Raji (cell line): ENCODE measurements at regions not wholly inside any gene's neighbourhood (a gene's known extent, or its start where the extent isn't known, plus 50 kb on each side); places are given as distances from the start of the nearest gene placed in this dataset.

Experiments
- POLR2A ChIP-seq: IDR thresholded peaks from 2 replicates; pipeline ENCODE4 v1.6.1; 2011; ENCODE audit warnings: low read depth, low read length, control low read depth; ENCODE audit not compliant: insufficient read depth

DNA sequence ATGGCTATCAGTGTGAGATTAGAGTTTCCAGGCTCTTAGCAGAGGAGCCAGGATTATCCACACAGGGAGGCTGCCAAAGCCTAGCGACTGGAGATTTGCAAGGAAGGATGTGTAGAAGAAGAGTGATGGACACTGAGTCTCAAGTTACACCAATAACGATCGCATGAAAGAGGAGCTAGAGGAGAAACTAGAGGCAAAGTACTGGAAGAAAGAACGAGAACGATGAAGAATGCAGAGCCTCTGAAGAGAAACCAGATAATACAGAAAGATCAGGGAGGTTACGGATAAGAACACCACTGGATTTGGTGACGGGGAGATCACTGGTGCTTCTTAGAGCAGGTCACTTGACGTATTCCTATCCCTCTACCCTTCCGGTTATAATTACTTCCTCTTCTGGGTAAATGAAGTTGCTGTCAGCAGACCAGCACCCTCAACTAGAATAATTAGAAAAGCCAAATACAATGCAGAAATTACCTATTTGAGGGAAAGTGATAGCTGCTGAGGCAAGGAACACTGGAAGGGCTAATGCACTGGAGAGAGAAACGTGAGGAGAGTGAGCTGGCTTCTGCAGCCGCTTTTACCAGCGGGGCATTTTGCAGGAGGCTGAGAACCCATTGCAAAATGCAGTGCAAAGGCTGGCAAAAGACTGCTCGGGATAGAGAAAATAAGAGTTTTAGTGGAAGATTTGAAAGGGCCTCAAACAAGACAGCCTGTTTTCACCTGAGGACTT, 93.1 kb upstream of the HIF1A start:
- no peak for TF ChIP-seq POLR2A

DNA sequence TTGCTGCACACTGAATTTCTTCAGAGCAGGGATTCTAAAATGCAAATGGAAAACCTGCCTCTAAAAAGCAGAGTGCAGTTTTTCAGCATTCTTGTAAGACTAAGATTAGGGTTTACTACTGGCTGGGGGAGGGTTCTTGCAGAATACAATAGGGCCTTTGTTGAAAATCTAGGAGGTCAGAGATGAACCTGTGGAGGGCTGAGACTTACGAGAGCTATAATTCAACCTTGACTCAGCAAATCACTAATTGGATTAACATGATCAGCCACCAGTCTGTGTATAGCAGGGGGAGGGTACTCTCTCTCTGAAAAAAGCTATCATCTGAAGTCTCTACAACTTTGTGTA, 92.6 kb upstream of the HIF1A start:
- no peak for TF ChIP-seq POLR2A

DNA sequence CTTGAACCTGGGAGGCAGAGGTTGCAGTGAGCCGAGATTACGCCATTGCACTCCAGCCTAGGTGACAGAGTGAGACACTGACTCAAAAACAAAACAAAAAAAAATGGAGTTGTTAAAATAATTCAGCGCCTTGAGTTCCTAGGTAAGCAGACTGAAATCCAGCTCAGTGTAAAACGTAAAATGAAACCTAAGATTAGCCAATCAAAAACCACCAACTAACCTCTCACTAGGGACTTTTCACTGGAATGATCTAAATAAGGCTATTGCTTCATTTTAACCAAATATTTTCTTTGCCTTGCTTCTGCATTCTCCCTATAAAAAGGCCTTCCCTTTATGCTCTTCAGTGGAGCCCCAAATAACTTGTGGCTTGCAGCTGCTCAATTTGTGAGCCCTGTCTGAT, 91.6 kb upstream of the HIF1A start:
- TF ChIP-seq POLR2A = no peak

DNA sequence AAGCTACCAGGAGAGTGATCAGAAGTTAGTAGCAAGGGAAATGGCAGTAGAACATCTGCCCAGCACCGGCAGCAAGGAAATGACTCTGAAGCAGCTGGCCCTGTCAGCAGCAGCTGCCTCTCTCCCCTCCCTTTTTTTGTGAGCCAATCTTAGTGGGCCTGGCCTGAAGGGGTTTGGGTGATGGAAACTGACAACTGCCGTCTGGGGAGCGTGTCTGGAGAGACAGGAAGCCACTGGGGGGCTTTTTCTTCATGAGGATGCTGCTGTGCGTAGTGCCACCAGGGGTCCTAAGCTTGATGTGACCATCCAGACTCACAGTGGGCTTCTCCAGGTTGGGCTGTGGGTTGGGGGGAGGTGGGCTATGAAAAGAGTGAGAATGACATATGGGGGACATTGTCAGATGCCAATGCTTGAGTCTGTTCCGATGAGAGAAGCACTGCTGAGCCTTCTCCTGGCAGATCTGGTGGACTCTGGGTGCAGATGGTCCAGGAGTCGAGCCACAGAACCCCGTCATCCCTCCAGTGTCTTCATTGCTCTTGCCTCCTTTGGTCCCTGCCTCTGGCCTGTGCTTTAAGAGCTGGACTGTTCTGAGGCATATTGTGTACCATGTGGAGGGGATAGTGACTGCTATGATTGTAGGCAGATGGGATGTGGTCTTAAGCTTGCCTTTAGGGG, 87.6 kb upstream of the HIF1A start:
- no peak for TF ChIP-seq POLR2A

DNA sequence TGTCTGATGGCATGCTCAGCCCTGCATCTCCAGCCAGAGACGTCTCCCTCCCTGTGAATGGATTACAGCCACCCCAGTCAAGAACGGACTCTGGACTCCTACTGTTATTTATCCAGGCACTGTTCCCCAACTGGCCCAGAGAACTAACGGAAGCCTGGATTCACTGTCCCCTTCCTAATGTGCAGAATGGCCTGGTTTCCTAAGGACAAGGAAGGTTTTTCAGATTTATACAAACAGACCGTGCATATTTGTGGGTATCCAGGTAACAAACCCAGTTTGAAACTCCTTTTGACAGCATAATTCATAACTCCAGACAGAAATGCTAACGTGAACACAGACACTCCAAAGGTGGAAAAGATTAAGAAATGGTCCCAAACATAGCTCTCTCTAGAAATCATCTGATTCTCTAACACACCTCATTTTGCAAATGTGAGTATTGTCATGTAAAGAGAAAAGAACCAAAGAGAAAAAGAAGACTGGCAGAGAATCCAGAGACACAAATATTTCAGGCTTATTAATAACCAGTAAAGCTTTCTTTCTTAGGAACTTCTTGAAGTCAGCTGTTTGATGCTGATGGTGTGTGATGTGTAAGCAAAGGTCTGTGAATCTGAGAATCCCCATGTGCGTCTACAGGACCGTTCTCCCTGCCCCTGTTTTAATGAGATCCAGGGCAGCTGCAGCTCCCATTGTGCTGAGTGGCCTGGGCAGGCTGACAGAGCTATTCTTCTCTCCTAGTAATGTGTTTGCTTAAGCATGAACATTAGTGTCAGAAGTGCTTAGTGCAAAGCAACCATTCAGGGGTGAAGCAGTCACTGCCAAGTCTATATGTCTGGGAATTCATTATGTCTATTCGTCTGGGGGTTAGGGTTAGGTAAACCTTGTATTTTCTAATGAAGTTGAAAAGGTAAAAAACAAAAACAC, 86.8 kb upstream of the HIF1A start:
- TF ChIP-seq POLR2A = no peak

DNA sequence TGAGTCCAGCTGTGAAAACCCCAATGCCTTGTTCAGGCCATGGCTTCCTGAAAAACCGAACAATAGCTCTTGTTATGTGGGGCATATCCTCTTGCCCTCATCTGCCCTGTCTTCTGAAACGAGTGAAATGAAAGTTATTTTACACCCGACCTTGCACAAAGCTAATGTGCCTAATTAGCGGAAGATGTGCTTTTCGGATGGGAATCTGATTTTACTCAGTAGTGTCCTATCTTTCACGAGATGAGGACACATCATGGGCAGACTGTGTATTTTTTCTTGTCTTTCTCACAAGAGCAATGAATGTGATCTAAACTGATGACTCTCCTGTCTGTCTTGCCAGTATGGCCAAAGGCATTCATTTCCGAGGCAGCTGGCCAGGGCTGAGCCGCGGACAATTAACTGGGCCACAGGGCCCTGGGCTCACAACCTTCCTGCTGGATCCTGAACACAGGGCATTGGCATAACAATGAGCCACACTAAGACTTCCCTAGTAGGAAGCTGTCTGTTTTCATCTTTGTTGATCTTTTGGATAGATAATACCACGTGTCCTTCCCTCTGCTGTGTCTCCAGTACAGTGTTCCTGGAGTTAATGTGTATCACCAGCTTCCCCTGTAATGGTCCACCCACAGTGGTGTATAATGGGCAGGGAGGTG, 86.0 kb upstream of the HIF1A start:
- TF ChIP-seq POLR2A = no peak

DNA sequence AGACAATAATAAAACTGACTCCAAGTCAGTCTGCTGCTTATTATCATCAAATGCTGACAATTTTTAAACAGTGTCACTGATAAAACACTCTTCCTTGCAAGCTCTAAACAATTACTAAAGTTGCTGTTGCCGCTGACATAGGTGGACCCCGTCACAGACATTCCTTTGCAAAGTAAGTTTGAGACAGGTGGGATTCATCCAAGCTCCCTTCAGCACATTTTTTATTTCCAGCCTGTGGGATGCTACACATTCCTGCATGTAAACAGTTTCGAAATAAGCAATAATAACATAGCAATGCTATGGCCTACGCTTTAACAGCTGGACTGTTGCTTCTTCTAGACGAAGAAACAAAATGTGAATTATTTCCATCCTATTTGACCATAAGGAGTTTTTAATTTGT, 85.4 kb upstream of the HIF1A start:
- TF ChIP-seq POLR2A = no peak

DNA sequence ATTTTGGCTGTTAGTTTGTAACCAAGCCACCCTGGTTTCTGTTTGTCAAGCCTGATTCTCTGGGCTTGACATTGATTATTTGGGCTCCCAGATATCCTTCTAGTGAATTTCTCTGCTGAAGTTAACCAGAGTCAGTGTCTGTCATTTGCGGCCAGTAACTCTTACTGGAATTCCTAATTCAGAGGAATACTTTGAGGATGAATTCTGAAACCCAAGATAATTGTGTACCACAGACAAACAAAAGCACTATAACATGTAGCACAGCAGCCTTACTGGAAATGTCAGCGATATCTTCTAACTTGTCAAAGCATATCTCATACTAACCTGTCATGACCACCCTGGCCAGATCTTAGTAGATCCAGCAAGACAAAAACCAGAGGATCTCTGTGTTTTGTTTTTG, 84.4 kb upstream of the HIF1A start:
- no peak for TF ChIP-seq POLR2A

DNA sequence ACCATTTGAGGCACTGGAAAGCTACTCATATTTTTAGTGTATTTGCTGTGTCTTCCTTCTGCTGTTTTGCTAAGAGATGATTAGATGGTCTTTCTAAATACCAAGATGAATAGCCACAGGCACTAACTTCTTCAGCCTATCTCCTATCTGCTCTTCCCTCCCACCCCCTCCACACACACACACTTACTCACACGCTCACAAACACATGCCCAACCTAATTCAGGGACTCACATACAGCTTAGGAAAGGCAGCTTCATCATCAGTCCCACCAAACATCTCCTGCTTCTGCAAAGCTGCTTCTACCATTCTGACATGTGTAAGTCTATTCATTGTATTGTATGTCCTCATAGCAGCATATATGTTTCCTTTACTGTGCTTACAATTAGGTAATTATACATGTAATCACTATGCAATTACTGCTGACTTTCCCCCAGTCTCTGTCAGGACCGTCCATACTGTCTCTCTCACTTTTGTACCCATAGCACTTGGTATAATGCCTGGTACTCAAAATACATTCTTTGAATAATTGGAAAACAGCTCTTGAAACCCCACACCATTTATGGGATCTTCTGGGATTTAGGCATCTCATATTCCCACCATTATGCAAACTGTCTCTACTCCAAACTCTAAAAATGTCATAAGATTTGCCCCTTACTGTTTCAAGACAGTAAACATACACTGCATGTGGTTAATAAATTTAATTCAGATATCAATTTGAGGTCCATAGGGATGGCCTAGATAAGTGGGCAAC, 83.3 kb upstream of the HIF1A start:
- no peak for TF ChIP-seq POLR2A

DNA sequence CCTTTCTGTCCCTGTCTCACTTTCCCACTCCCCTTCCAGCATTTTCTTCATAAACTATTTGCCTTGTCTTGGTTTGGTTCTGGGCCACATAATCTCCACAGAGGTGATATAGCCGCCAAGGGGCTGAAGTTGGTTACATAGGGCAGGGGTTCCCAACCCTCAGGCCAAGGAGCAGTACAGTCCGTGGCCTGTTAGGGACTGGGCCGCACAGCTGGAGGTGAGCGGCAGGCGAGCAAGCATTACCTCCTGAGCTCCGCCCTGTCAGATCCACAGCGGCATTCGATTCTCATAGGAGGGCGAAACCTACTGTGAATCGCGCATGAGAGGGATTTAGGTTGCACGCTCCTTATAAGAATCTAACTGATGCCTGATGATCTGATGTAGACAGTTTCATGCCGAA, 80.6 kb upstream of the HIF1A start:
- no peak for TF ChIP-seq POLR2A

DNA sequence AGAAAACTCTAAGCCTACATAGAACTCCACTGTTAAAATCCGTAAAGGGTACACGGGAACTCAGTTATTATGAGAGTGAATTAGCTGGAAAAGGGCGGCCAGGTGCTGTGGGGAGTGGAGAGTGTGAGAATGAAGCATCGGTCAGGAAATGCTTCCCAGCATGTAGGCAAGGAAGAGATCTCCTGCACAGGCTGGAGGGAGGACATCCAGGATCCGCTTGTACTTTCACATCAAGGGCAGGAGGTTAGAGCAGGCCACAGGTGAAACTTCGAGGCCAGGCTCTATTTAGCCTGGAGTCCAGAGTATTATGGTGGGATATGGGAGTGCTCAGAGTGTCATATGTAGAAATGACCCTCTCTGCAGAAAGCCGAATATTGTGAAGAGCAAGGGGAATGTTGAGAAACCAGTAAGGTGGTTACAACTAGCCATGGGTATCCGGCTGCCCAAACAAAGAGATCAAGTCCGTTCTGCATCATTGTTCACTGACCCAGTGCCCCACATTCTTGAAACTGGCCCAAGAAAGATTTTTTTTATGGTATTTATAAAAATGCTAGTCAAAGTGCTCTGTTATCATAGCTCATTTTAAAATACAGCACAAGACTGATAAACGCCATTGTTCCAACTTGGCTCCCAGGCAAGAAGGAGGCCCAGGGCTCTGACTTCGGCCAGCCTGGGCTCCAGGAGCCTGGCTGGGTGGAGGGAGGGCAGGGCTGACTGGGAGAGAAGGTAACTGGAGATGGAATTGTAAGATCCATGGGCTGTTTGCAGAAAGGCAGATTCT, 79.4 kb upstream of the HIF1A start:
- TF ChIP-seq POLR2A = no peak

DNA sequence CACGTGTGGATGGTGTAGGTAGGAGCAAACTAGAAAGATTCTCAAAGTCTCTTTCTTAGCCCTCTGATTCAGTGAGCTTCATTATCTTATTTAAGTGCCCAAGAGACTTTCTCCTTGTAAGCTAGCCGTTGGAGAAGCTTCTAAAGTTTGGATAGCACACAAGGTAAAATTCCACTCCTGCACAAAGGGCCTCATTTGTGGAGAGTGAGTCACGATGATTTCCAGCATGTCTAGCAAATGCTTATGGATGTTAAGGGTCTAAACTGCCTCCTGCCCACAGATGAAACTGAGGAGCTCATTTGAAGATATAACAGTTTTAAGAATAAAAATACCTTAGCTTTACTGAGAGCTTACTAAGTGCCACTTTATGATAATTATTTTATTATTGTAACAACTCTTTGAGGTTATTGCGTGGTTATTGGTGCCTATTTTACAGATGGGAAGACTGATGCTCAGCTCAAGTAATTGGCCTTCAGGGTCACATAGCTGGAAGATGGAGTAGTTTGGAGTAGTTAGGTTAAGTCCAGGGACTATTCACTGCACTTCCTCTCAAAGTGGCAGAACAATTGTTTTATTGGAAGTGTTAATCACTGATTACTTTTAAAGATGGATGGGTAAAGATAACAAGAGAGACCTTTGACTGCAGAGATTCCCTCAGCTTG, 78.7 kb upstream of the HIF1A start:
- no peak for TF ChIP-seq POLR2A

DNA sequence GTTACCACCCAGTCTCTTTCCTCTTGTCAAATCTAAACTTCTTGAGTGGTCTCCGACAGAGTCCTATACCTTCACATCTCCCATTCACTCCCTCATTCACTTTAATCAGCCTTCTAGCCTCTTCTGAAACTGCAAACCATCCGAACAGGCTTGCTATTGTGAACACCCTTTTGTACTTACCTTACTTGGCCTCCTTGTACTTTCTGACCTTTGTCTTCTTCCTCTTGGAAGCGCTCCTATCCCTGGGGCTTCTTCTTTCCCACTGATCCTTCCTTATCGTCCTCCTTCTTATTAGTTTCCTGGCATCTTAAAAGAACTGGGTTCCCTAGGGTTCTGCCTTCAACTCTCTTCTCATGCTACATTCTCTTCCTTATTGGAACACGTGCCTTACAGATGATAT, 76.9 kb upstream of the HIF1A start:
- TF ChIP-seq POLR2A = no peak
